ENCODE measurements at regions not wholly inside any gene's neighbourhood (a gene's known extent, or its start where the extent isn't known, plus 50 kb on each side); places are given as distances from the start of the nearest gene placed in this dataset.
A peak's percentile ranks its signal among the peaks of the same experiment; 100 is the strongest.
"Not testable (repeated sequence)": the region's sequence is repeated elsewhere in the genome, so short reads cannot be mapped to it uniquely, and the experiment has no call there.

- no peak for DNase-seq (ENCODE audit: low read depth)
Measured at GRCh38 chr14:43877351-43877960, 629.6 kb downstream of the FSCB start.

- DNase-seq (ENCODE audit: low read depth) = no peak
Measured at GRCh38 chr14:43872752-43873655, 634.1 kb downstream of the FSCB start.

- no peak for DNase-seq (ENCODE audit: low read depth)
Measured at GRCh38 chr14:43872222-43872621, 634.9 kb downstream of the FSCB start.

GRCh38 chr14:43858981-43859380 is 648.1 kb downstream of the FSCB start:
- DNase-seq (ENCODE audit: low read depth) = no peak

DNA sequence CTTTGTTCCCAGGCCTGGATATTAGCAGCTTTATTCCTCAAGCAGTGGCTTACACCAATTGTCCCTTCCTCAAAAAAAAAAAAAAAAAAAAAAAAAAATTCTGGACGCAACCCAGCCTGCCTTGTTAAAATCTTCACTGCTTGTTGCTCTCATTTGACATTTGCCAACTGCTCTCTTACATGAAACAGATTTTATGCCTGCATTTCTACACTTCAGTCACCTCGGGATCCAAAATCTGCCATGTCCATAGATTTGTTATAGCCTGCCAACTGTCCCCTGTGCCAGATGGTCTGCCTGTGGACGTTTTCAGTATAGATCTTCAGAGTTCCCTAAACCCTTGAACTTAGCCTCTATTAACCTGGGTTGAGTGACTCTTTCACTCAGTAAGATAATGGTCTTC is 651.5 kb downstream of the FSCB start:
- DNase-seq (ENCODE audit: low read depth) = no peak

DNA sequence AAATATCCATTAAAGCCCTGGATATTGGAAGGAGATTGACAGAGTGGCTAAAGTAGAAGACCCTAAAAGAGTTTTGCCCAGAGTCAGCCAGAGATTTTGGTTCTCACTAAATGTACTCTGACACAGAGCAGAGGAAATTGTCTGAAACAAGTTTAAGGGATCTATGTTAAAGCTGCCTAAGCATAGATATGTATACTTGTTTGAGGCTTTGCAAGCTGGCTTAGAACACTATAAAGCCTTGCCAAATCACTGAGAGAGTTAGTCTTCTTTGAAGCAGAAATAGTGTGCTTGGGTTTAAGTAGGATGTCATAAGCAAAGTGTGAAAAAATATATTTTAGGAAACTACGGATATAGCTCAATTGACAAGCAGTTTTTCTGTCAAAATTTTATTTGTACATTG is 653.5 kb downstream of the FSCB start:
- no peak for DNase-seq (ENCODE audit: low read depth)

GRCh38 chr14:43803076-43803689 is 703.9 kb downstream of the FSCB start:
- DNase-seq (ENCODE audit: low read depth) = no peak

- no peak for DNase-seq (ENCODE audit: low read depth)
Measured at GRCh38 chr14:43795600-43796228, 711.4 kb downstream of the FSCB start.

DNA sequence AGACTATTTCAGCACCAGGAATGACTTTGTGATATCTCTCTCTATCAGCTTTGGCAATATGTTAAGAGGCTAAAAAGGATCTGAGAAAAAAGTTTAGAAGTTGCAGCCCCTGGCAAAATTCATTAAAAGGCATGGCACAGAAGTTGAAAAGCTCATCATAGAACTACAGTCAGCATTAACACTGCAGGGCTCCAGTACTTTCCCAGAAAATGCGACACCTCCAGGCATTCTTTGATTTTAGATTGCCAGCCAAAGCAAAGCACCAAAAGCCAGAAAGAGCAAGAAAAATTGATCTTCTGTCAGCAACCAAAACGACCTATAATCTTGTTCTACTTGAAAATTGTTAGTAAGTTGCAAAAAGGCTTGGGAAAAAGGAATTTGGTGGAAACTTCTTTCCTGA is 713.5 kb downstream of the FSCB start:
- no peak for DNase-seq (ENCODE audit: low read depth)

- no peak for DNase-seq (ENCODE audit: low read depth)
Measured at GRCh38 chr14:43792980-43793379, 714.1 kb downstream of the FSCB start.

DNA sequence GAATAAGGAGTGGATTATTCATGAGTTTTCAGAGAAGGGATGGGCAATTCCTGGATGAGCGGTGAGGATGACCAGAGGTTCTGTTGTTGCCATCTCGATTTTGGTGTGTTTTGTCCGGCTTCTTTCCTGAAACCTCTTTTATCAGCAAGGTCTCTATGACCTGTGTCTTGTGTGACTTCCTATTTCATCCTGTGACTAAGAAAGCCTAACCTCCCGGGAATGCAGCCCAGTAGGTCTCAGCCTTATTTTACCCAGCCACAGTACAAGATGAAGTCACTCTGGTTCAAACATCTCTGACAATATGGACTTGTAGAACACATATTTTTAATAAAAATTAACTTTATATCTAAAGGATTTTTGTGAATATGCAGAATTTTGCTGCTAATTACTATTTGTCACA is 716.4 kb downstream of the FSCB start:
- no peak for DNase-seq (ENCODE audit: low read depth)

DNA sequence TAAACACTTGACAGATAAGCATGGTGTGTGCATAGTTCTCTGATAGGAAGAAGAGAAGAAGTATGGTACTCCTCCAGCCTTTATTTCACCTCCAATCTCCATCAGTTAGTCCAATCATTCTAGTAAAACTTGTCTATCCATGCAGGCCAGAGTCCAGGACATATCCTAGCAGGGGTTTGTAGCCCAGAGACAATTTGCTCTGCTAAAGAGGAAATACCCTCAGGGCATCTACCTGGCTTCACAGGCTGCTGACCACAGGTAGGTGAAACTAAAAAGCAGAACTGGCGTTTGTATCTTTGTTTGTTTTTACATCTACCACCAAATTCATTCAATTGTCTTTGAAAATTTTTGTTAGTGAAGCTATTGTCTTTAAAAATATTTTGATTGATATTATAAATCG is 717.6 kb downstream of the FSCB start:
- DNase-seq (ENCODE audit: low read depth) = no peak

DNA sequence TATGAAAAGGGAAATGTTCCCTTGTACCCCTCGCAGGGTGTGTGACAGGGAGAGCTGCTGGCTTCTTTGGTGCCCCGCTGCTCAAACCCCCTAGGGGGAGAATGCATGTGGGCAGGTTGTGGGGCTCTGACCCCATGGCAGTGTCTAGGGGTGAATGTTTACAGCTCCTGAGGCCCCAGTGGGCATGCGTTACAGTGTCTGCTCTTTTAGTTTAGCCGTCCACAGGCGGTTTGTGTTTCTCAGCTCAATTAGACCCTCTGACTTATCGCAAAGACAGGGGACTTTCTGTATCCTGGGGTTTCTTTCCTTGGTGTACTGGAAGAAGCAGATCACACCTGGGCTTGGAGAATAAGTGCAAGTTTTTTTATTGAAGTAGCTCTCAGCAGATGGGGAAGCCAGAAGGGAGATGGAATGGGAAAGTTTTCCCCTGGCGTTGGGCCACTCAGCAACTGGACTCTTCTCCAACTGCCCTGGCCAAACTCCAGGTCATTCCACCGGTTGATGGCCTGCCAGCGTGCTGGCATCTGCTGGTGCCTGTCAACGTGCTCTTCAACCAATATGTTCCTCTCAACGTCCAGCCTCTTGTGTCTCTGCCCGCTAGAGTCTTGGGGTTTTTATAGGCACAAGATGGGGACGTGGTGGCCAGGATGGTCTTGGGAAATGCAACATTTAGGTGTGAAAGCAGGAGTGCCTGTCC is 720.9 kb downstream of the FSCB start:
- peak; percentile 15 for DNase-seq (ENCODE audit: low read depth)

DNA sequence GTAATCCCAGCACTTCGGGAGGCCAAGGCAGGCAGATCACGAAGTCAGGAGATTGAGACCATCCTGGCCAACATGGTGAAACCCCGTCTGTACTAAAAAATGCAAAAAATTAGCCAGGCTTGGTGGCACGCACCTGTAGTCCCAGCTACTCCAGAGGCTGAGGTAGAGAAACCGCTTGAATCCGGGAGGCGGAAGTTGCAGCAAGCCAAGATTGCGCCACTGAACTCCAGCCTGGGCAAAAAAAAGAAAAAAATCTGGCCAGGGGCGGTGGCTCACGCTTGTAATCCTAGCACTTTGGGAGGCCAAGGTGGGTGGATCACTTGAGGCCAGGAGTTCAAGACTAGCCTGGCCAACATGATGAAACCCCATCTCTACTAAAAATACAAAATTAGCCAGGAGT is 722.7 kb downstream of the FSCB start:
- not testable (repeated sequence) for DNase-seq (ENCODE audit: low read depth)

- no peak for DNase-seq (ENCODE audit: low read depth)
Measured at GRCh38 chr14:43778937-43779639, 728.0 kb downstream of the FSCB start.

GRCh38 chr14:43778570-43778936 is 728.5 kb downstream of the FSCB start:
- no peak for DNase-seq (ENCODE audit: low read depth)

DNA sequence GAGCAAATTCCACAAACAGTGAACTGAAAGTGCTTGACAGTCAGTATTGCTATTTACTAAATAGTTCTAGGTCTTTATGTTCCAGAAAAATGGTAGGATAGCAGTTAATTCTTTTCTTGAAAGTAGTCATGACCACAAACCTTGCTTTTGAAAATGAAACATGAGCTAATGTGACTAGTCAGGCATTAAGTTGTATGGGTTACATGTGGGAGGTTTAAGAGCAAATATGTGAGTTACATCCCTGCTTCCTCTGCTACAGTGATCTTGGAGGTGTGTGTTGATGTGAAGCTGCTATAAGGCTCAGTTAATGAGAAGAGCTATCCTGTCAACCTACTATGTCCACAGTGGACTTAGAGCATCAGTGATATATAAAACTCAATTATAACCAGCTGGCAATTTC is 741.6 kb downstream of the FSCB start:
- DNase-seq (ENCODE audit: low read depth) = no peak

DNA sequence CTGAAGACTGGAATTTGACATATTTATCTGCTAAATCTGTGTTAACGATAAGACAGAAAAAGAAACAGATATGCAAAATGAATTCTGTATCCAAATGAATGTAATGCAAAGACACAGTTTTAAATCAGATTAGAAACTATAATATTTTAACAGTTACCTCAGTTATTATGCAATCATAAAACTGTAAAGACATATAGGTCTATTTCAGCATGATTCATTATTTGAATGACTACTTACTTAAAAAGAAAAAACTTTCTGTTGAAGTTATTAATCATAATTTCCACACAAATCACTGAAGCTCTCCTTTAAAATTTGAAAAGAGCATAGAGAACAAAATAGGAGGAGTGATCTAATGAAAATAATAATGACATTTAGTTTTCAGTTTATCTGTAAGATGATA is 742.6 kb downstream of the FSCB start:
- DNase-seq (ENCODE audit: low read depth) = no peak

DNA sequence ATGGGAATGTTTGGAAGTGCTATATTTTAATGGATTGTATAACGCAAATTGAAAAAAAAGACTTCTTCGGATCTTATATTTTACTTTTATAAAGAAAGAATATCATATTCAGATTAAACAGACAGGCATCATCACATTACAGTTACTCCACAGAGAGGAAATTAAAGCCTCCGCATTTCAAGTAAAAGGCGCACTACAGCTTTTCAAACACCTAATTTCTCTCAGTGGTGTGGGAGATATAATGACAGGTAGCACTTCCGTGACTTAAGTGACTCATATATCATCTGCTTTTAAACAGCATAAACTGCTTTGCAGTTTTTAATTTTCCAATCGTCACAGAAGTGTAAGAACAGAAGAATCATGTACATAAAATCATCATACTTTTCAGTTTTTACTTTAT is 751.4 kb downstream of the FSCB start:
- no peak for DNase-seq (ENCODE audit: low read depth)

GRCh38 chr14:43754838-43755237 is 752.2 kb downstream of the FSCB start:
- no peak for DNase-seq (ENCODE audit: low read depth)

DNA sequence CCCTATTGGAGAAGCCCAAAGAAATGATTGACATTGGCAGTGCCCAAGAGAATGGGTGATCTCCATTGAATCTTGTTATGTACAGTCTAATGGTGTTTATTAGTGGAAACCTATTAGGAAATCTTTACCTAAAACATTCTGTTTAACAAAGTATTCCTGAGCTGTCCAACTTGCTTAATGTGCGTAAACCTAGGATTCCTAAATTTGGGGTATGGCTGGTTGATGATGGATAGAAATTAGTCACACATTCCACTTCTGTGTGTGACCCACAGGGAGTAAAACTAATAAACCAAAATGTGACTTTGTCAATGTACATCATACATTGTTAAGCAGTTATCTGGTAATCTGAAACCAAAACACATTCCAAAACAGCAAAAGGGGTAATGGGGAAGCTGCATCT is 761.3 kb downstream of the FSCB start:
- no peak for DNase-seq (ENCODE audit: low read depth)

Data from myocyte (in vitro differentiated cells).